HCT116 (cell line): ENCODE measurements at regions not wholly inside any gene's neighbourhood (a gene's known extent, or its start where the extent isn't known, plus 50 kb on each side); places are given as distances from the start of the nearest gene placed in this dataset.

Source experiments
- ATF3 ChIP-seq: IDR thresholded peaks from 2 replicates; pipeline ENCODE4 v1.6.1; 2012
- REST ChIP-seq: IDR thresholded peaks from 2 replicates; pipeline ENCODE4 v1.6.1; 2012; ENCODE audit warnings: low read depth
- SRF ChIP-seq: IDR thresholded peaks from 2 replicates; pipeline ENCODE4 v1.6.1; 2012; ENCODE audit warnings: low read depth

- no peak for TF ChIP-seq SRF
- no peak for TF ChIP-seq REST
- no peak for TF ChIP-seq ATF3
Observed at GRCh38 chr6:119938752-119939151, 589.2 kb upstream of the MAN1A1 start.
